Kidney capillary endothelial cell (primary cell): ENCODE measurements at regions not wholly inside any gene's neighbourhood (a gene's known extent, or its start where the extent isn't known, plus 50 kb on each side); places are given as distances from the start of the nearest gene placed in this dataset.
A peak's percentile ranks its signal among the peaks of the same experiment; 100 is the strongest.

ENCODE experiments used
- DNase-seq: peaks from one replicate; pipeline ENCODE4 v3.0.0-alpha.2; 2018; ENCODE audit warnings: low spot score

GRCh38 chr5:39800042-39800601 lies 375.3 kb upstream of the DAB2 start:
- DNase-seq: no peak

GRCh38 chr5:39799242-39799641 lies 374.5 kb upstream of the DAB2 start:
- no peak for DNase-seq

DNA sequence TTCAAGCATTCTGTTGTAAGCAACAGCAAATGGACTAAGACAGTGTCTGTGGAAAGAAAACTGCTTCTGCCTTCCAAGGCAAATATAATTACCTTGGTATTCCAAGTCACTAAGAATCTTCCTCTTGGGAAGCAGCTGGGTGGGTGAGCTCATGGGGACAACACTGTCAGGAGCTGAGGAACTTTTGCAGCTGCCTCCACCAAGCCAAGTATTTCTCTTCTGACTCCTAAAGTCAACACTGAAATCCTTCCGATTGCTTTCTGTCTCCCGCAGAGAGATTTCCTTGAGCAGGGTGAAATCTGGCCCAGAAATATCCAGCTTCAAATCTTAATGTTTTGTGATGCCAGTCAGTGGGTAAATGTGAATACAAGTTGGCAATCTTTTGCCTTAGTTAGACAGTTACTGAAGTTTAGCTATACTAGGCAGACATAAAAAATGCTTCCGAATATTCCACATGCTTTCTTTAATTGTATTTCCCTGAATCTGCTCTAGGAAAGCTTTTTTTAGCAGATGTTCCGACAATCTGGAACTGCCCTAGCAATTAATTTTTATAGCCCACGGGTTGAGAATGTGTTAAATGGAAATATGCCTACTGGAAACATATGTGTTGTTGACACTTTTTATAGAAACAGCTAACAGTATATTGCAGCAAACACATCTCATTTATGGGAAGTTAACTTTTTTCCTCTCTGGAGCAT lies 369.9 kb upstream of the DAB2 start:
- no peak for DNase-seq

GRCh38 chr5:39785410-39785809 lies 360.6 kb upstream of the DAB2 start:
- no peak for DNase-seq

DNA sequence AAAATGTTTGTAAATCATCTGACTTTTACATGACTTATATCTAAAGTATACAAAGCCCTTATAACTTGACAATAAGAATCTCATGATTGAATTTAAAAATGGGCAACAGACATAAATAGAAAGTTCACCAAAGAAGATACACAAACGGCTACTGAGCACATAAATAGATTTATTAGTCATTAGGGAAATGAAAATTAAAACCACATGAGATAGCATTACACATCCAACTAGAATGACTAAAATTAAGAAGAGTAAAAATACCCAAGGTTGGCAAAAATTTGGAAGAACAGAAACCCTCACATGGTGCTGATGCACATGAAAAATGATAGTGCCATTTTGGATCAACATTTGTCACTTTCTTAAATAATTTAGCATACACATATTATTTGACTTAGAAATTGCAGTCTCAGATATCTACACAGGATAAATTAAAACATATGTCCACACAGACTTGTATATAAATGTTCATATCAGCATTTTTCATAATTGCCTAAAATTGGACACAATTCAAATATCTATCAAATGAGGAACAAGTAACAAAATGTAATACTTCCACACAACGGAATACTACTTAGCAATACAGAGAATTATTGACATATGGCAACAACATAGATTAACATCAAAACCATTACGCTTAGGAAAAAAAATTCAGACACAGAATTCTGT lies 359.1 kb upstream of the DAB2 start:
- no peak for DNase-seq

GRCh38 chr5:39780347-39780746 lies 355.6 kb upstream of the DAB2 start:
- DNase-seq: no peak

DNA sequence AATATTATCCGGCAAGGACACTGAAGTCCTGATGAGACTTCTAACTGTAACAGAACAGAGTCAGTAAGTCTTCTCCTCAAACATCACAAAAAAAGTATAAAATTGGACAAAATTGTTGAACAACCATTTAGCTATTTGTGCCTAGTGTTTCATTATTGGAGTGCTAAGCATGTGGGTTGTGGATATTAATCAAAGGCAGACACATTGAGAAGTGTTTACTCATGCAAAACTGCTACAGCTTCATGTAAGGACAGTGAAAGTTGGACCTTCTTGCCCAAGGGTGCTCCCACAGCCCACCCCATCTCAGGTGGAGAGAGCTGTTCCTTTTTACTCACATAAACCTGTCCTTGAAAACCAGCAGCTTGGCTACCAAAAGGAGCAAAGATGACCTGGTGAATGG lies 355.1 kb upstream of the DAB2 start:
- DNase-seq: no peak

DNA sequence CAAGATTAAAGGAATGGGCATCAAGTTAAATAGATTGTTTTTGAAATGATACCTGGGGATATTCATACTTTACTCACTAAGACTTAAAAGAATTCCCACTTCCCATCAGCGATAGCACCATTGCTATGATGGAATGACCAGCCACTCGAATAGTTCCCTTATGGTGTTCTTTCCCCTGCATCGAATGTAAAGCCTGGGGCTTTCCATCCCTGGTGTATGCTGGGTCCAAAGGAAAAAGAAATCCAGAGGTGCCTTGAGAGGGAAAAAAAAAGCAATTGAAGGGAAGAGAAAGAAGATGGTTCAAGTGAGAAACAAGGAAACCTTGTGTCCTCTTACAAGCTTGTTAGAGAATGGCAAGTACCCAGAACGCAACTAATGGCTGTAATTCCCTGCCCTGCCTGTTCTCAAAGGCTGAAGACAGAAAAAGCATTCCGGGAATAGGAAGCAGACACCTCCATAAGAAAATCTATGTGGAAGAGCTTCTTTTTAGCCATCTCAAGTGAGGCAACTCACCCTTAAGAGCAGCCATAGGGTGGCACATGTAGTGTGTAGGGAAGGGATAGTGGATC lies 351.1 kb upstream of the DAB2 start:
- no peak for DNase-seq

GRCh38 chr5:39775086-39775796 lies 350.5 kb upstream of the DAB2 start:
- DNase-seq: peak; percentile 20

DNA sequence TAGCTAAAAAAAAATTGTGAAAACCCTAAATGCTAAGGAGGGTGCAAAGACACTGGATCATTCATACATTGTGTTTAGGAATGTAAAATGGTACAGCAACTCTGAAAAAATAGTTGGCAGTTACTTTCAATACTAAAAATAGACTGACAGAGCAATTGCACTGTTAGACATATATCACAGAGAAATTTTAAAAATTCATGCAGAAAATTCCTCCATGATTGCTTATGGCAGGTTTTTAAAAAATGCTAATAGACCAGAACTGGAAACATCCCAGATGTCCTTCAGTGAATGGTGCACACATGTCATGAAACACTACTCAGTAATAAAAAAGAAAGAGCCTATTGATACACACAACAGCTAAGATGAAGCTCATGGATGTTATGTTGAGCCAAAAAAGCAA lies 349.8 kb upstream of the DAB2 start:
- DNase-seq: no peak

- DNase-seq: no peak
These were observed 347.5 kb upstream of the DAB2 start for GRCh38 chr5:39772307-39772706.

DNA sequence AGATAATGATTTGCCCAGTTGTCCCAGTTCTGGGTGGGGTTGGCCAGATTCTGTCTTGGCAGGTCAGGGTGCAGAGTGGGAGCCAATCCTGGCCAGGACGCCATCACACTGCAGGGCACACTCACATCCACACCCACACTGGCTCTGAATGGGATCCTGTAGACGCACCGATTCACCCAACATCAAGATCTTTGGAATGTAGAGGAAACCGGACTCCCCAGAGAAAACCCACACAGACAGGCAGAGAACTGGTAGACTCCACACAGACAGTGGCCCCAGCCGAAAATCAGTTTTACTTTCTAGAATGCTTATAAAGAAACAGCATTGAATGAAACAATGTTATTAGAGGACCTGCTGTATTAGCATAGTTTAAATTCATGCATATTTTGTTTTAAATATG lies 343.1 kb upstream of the DAB2 start:
- no peak for DNase-seq

DNA sequence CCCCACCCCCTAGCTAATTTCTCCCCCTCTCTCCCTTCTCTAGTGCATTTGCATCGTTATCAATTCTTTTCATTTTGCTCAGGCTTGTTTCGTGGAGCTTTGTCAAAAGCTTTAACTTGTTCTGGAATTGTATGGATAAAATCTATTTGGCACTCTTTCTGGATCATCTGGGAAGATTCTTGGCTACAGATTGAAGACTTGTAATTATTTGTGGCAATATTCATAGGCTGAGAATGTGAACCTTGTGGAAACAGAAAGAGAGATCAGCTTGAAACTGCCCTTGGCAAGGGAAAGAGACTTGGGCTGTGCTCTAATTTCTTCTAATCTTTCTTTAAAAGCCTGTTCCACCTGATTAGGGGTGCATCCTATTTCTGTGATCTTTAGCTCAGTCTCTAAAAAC lies 340.6 kb upstream of the DAB2 start:
- no peak for DNase-seq

GRCh38 chr5:39762761-39763160 lies 338.0 kb upstream of the DAB2 start:
- no peak for DNase-seq

DNA sequence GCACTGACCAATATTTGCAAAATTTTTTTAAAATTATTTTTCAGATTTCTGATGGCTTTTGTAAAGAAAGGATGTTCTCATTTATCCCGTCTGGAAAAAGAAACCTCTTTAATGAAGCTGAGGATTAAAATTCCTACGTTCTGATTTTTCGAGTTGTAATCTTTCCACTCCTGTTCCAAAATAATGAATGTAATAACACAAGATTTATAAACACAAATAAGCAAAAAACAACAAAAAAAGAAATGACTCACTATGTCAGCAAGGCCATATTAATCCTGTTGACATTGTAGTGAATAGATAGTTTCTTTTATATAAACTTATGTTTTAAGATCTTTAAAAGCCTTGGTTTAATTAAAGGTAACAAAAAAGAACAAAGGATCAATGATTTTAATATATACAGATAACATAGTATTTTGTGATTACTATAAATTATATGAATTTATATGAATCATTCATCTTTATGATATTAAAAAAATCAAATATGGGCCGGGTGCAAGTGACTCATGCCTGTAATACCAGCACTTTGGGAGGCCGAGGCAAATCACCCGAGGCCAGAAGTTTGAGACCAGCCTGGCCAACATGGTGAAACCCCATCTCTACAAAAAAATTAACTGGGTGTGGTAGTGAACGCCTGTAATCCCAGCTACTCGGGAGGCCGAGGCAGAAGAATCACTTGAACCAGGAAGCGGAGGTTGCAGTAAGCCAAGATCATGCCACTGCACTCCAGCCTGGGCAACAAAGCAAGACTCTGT lies 336.6 kb upstream of the DAB2 start:
- DNase-seq: no peak

DNA sequence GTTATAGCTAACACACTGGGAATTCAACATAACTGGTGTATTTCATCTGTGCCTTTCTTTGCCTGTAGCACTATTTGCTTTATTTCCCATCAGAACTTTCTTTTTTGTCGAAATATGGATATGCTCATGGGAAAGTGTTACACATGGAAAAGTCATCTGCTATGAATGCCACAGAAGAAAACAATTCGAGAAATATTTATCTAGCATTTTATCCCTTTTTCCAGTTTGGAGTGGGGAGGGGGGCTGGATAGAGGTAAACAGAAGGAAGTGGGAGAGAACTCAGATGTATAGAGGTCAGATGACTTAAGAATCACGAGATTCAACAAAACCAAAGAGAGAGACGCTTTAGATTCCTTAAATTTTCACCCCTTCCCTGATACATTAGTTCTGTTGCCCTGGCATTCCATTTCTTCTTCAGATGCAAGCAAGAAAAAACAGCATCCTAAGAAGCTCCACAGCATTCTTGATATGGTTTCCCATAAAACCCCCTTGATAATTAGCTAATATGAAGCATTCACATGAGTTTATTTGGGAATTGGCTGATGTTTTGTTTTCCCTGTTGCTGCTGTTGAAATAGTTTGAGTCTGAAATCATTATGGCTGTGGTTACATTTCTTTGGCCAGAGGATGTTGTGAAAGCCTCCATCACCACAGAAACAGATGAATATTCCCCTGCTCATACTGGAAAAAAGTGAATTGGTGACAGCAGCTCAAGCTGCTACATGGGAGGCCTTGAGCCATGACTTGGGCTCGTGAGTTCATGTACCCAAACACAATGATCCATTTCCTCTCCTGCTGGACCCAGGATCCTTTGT lies 335.8 kb upstream of the DAB2 start:
- no peak for DNase-seq

- DNase-seq: no peak
These were observed 334.9 kb upstream of the DAB2 start for GRCh38 chr5:39759701-39760100.

- no peak for DNase-seq
These were observed 333.6 kb upstream of the DAB2 start for GRCh38 chr5:39758426-39758825.

- no peak for DNase-seq
These were observed 332.4 kb upstream of the DAB2 start for GRCh38 chr5:39757131-39757530.

GRCh38 chr5:39755986-39756385 lies 331.2 kb upstream of the DAB2 start:
- DNase-seq: peak; percentile 67

- no peak for DNase-seq
These were observed 330.7 kb upstream of the DAB2 start for GRCh38 chr5:39755452-39755851.
